ENCODE measurements at regions not wholly inside any gene's neighbourhood (a gene's known extent, or its start where the extent isn't known, plus 50 kb on each side); places are given as distances from the start of the nearest gene placed in this dataset.

GRCh38 chr6:1009103-1009502, 302.8 kb upstream of the FOXQ1 start:
- TF ChIP-seq CTCF (conservative IDR thresholded peaks at IDR 0.05 in 1 of 2, IDR thresholded peaks at IDR 0.05 in 1 of 2; ENCODE audit: low read depth in 1 of 2, low read length in 2 of 2) (no peak), EZH2 (IDR thresholded peaks at IDR 0.05; ENCODE audit: low read length, missing control alignments) (no peak)
